MM.1S (cell line): ENCODE measurements at regions not wholly inside any gene's neighbourhood (a gene's known extent, or its start where the extent isn't known, plus 50 kb on each side); places are given as distances from the start of the nearest gene placed in this dataset.

Experiments
- EZH2phosphoT487 ChIP-seq: fragments of 300-600 bp; sonication (generic); IDR thresholded peaks from 2 replicates; pipeline ENCODE4 v1.6.1; 2018; ENCODE audit warnings: antibody characterized with exemption, low read length
- TF ChIP-seq, protein P1 (sequence below): fragments of 300-600 bp; sonication (generic); IDR thresholded peaks from 2 replicates; pipeline ENCODE4 v1.5.1; 2016; ENCODE audit warnings: antibody characterized with exemption, low read length, mixed read lengths

DNA sequence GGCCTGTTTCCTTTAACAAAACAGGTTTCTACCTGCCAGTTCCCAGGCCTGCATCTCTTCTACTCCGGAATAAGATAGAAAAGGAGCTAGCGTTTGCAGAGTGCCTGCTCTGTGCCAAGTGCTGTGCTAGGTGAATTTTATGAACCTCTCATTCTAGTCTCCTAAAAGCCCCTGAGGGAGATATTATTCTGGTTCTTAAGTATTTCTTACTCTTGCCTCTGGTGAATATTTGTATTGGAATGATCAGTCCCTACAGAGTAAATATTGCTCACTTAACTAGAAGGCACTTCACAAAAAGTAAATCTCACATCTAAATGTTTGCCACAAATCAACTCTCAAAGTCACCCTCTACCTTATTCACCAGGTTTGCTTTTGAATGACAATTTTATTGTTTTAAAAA lies 227.1 kb downstream of the AUH start:
- TF ChIP-seq, protein P1, sequence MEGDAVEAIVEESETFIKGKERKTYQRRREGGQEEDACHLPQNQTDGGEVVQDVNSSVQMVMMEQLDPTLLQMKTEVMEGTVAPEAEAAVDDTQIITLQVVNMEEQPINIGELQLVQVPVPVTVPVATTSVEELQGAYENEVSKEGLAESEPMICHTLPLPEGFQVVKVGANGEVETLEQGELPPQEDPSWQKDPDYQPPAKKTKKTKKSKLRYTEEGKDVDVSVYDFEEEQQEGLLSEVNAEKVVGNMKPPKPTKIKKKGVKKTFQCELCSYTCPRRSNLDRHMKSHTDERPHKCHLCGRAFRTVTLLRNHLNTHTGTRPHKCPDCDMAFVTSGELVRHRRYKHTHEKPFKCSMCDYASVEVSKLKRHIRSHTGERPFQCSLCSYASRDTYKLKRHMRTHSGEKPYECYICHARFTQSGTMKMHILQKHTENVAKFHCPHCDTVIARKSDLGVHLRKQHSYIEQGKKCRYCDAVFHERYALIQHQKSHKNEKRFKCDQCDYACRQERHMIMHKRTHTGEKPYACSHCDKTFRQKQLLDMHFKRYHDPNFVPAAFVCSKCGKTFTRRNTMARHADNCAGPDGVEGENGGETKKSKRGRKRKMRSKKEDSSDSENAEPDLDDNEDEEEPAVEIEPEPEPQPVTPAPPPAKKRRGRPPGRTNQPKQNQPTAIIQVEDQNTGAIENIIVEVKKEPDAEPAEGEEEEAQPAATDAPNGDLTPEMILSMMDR, result no peak
- TF ChIP-seq EZH2phosphoT487, result no peak
